OCI-LY3 (cell line): ENCODE measurements at regions not wholly inside any gene's neighbourhood (a gene's known extent, or its start where the extent isn't known, plus 50 kb on each side); places are given as distances from the start of the nearest gene placed in this dataset.

Experiments
- CTCF ChIP-seq: fragments of 200-600, 300-600 bp; sonication (generic); IDR thresholded peaks from 2 replicates; pipeline ENCODE4 v1.5.1; 2014; ENCODE audit warnings: antibody characterized with exemption, low read length, low read depth
- EZH2phosphoT487 ChIP-seq: fragments of 200-600 bp; shearing (Covaris generic); IDR thresholded peaks from 2 replicates; pipeline ENCODE4 v1.6.1; 2018; ENCODE audit warnings: antibody characterized with exemption, mixed run types, low read depth

- TF ChIP-seq CTCF (no peak), EZH2phosphoT487 (no peak)
Measured at GRCh38 chr11:93268287-93269040, 62.1 kb upstream of the DEUP1 start.
